Osteoblast (primary cell): ENCODE measurements at regions not wholly inside any gene's neighbourhood (a gene's known extent, or its start where the extent isn't known, plus 50 kb on each side); places are given as distances from the start of the nearest gene placed in this dataset.

Experiments
- DNase-seq: peaks from one replicate; pipeline ENCODE4 v3.0.0; 2011; ENCODE audit warnings: low spot score, mixed read lengths; ENCODE audit not compliant: insufficient read length; ENCODE audit errors: missing footprints
- H2AFZ ChIP-seq: 2 replicates; pipeline ENCODE4 v1.6.0; 2011; ENCODE audit warnings: mild to moderate bottlenecking, low read length
- H3K27ac ChIP-seq: 2 replicates; pipeline ENCODE4 v1.5.1; 2011; ENCODE audit warnings: mild to moderate bottlenecking, low read depth, low read length, moderate library complexity
- H3K27me3 ChIP-seq: 2 replicates; pipeline ENCODE4 v1.6.0; 2012; ENCODE audit warnings: mild to moderate bottlenecking, control low read depth, inconsistent platforms, low read length, moderate library complexity; ENCODE audit not compliant: insufficient read depth
- H3K36me3 ChIP-seq: 2 replicates; pipeline ENCODE4 v1.5.1; 2011; ENCODE audit warnings: mild to moderate bottlenecking, low read length, control low read depth, moderate library complexity; ENCODE audit not compliant: insufficient read depth
- H3K4me1 ChIP-seq: 2 replicates; pipeline ENCODE4 v1.5.1; 2011; ENCODE audit warnings: mild to moderate bottlenecking, low read length, control low read depth, moderate library complexity; ENCODE audit not compliant: insufficient read depth
- H3K4me2 ChIP-seq: 2 replicates; pipeline ENCODE4 v1.6.0; 2011; ENCODE audit warnings: mild to moderate bottlenecking, low read length; ENCODE audit not compliant: insufficient read depth
- H3K4me3 ChIP-seq: fragments of 200-600 bp; sonication (generic); 3 replicates; pipeline ENCODE4 v1.5.1; 2012; ENCODE audit warnings: mild to moderate bottlenecking, low read length, inconsistent platforms; ENCODE audit not compliant: insufficient read depth
- H3K79me2 ChIP-seq: 2 replicates; pipeline ENCODE4 v1.6.0; 2012; ENCODE audit warnings: mild to moderate bottlenecking, low read length, control low read depth, inconsistent platforms; ENCODE audit not compliant: insufficient read depth
- H3K9me3 ChIP-seq: 2 replicates; pipeline ENCODE4 v1.5.1; 2011; ENCODE audit warnings: low read depth, low read length, control low read depth
- H4K20me1 ChIP-seq: 2 replicates; pipeline ENCODE4 v1.6.0; 2012; ENCODE audit warnings: mild to moderate bottlenecking, low read length, control low read depth; ENCODE audit not compliant: insufficient read depth
- CTCF ChIP-seq: IDR thresholded peaks from 2 replicates; pipeline ENCODE4 v1.5.1; 2011; ENCODE audit warnings: mild to moderate bottlenecking, low read depth, low read length, moderate library complexity; ENCODE audit errors: extremely low read depth

- H2AFZ ChIP-seq = no peak overlapping the region
- no peak overlapping the region for H3K4me2 ChIP-seq
- no peaks in the 10 kb centered on the region for H3K9me3 ChIP-seq
- no peaks in the 10 kb centered on the region for H3K36me3 ChIP-seq
- H3K4me1 ChIP-seq = no peaks in the 10 kb centered on the region
- H3K27me3 ChIP-seq = no peaks in the 10 kb centered on the region
- no peak overlapping the region for H3K27ac ChIP-seq
- no peak for TF ChIP-seq CTCF
- no peaks in the 10 kb centered on the region for H4K20me1 ChIP-seq
- no peaks in the 10 kb centered on the region for H3K79me2 ChIP-seq
- no peak for DNase-seq
- H3K4me3 ChIP-seq = no peak overlapping the region
Measured at GRCh38 chr17:53012364-53012763, 810.4 kb upstream of the KIF2B start.

GRCh38 chr17:53006006-53006405, 816.7 kb upstream of the KIF2B start:
- H3K79me2 ChIP-seq = no peaks in the 10 kb centered on the region
- no peaks in the 10 kb centered on the region for H3K9me3 ChIP-seq
- H2AFZ ChIP-seq = no peak overlapping the region
- H3K27ac ChIP-seq = no peak overlapping the region
- no peak overlapping the region for H3K4me2 ChIP-seq
- DNase-seq = no peak
- no peak overlapping the region for H3K4me3 ChIP-seq
- H3K27me3 ChIP-seq = no peaks in the 10 kb centered on the region
- no peaks in the 10 kb centered on the region for H3K4me1 ChIP-seq
- H3K36me3 ChIP-seq = no peaks in the 10 kb centered on the region
- H4K20me1 ChIP-seq = no peaks in the 10 kb centered on the region
- TF ChIP-seq CTCF = no peak

- H3K9me3 ChIP-seq = no peaks in the 10 kb centered on the region
- no peak for TF ChIP-seq CTCF
- no peaks in the 10 kb centered on the region for H3K27me3 ChIP-seq
- H3K4me3 ChIP-seq = no peak overlapping the region
- no peak overlapping the region for H2AFZ ChIP-seq
- H3K36me3 ChIP-seq = no peaks in the 10 kb centered on the region
- no peak overlapping the region for H3K27ac ChIP-seq
- H3K4me2 ChIP-seq = no peak overlapping the region
- DNase-seq = no peak
- no peaks in the 10 kb centered on the region for H3K79me2 ChIP-seq
- H4K20me1 ChIP-seq = no peaks in the 10 kb centered on the region
- H3K4me1 ChIP-seq = no peaks in the 10 kb centered on the region
Measured at GRCh38 chr17:53004902-53005301, 817.8 kb upstream of the KIF2B start.

- no peaks in the 10 kb centered on the region for H3K9me3 ChIP-seq
- H3K27ac ChIP-seq = no peak overlapping the region
- no peak overlapping the region for H2AFZ ChIP-seq
- H3K79me2 ChIP-seq = no peaks in the 10 kb centered on the region
- DNase-seq = no peak
- H3K36me3 ChIP-seq = no peaks in the 10 kb centered on the region
- H3K4me3 ChIP-seq = no peak overlapping the region
- H3K4me1 ChIP-seq = no peaks in the 10 kb centered on the region
- no peaks in the 10 kb centered on the region for H4K20me1 ChIP-seq
- no peaks in the 10 kb centered on the region for H3K27me3 ChIP-seq
- no peak for TF ChIP-seq CTCF
- no peak overlapping the region for H3K4me2 ChIP-seq
Measured at GRCh38 chr17:52995881-52996280, 826.8 kb upstream of the KIF2B start.
